Stomach (tissue), 8 donors: ENCODE measurements at regions not wholly inside any gene's neighbourhood (a gene's known extent, or its start where the extent isn't known, plus 50 kb on each side); places are given as distances from the start of the nearest gene placed in this dataset.
A peak's percentile ranks its signal among the peaks of the same experiment; 100 is the strongest.

Experiments used
- DNase-seq, 2 donors: peaks; one replicate each; pipeline versions ENCODE4 v3.0.0 to v3.0.0-alpha.2; 2013 to 2019
- H3K27ac ChIP-seq, 5 donors: fragments of 200-600 bp in 4 of 5; sonication (generic) in 4 of 5; one replicate each; pipeline ENCODE4 v1.5.1; 2013 to 2019; ENCODE audit warnings: mild to moderate bottlenecking in 1 of 5, moderate library complexity in 1 of 5
- H3K27me3 ChIP-seq, 3 donors: fragments of 200-600 bp; sonication (generic); one replicate each; pipeline ENCODE4 v1.5.1; 2017 to 2019; ENCODE audit warnings: mixed run types in 1 of 3
- H3K36me3 ChIP-seq, 4 donors: fragments of 200-600 bp; sonication (generic); 1 replicate in 3 of 4; 2 replicates in 1 of 4; pipeline ENCODE4 v1.5.1; 2016 to 2019
- H3K4me1 ChIP-seq, 4 donors: fragments of 200-600 bp; sonication (generic); one replicate each; pipeline ENCODE4 v1.5.1; 2016 to 2019
- H3K4me3 ChIP-seq, 4 donors: fragments of 200-600 bp; sonication (generic) in 3 of 4; one replicate each; pipeline ENCODE4 v1.5.1; 2016 to 2019; ENCODE audit warnings: mild to moderate bottlenecking in 1 of 4
- H3K9me3 ChIP-seq, 4 donors: fragments of 200-600 bp; sonication (generic); one replicate each; pipeline ENCODE4 v1.5.1; 2016 to 2019
- CTCF ChIP-seq, 7 experiments: fragments of 450-650 bp in 4 of 7; fragments of 200-600 bp in 3 of 7; sonication (generic) in 3 of 7; IDR thresholded peaks; one replicate each; pipeline ENCODE4 v1.5.1; 2016 to 2019; ENCODE audit warnings: antibody characterized with exemption in 7 of 7, control low read depth in 2 of 7, mild to moderate bottlenecking in 1 of 7
- EP300 ChIP-seq: sonication (generic); formaldehyde crosslinking; IDR thresholded peaks from one replicate; pipeline ENCODE4 v1.6.1; 2017; ENCODE audit warnings: antibody characterized with exemption
- POLR2A ChIP-seq, 4 donors: fragments of 450-650 bp; IDR thresholded peaks; one replicate each; pipeline ENCODE4 v1.6.1; 2016; ENCODE audit warnings: antibody characterized with exemption in 4 of 4, control low read depth in 2 of 4, mild to moderate bottlenecking in 1 of 4, moderate library complexity in 1 of 4
- POLR2AphosphoS5 ChIP-seq, 3 donors: sonication (generic); formaldehyde crosslinking; IDR thresholded peaks; one replicate each; pipeline ENCODE4 v1.6.1; 2016; ENCODE audit warnings: antibody characterized with exemption in 3 of 3
- WGBS, 5 donors: extraction: QIAGEN DNeasy Blood & Tissue Kit in 3 of 5; methylation state at CpG; one replicate each; pipeline versions ENCODE4 v1.1.5 to v1.1.7; 2013 to 2018; 5-methylcytosine and 5-hydroxymethylcytosine counted together
- intact Hi-C: fragments of 100-400 bp; cut with DNase I; formaldehyde crosslinking; loops from one replicate; pipeline ENCODE4 v1.15.1; 2023; ENCODE audit warnings: low total_unique reads
- donor health status: healthy with polysubstance abuse.
- donor health status: Bipolar disorder and iron deficiency.
- donor health status: healthy.

- intact Hi-C loops: no loop called here
- DNase-seq: no peak
- H3K9me3 ChIP-seq: peaks cover 0 to 17% (median 8%) of the 10 kb centered on the region in 4 donors
- H3K4me1 ChIP-seq: no peaks in the 10 kb centered on the region
- no peak overlapping the region for H3K27ac ChIP-seq
- WGBS, 5 donors: 85 to 93% (median 92%) methylated on average over 18 of the region's 18 CpGs
- H3K4me3 ChIP-seq: no peak overlapping the region
- no peaks in the 10 kb centered on the region for H3K36me3 ChIP-seq
- no peaks in the 10 kb centered on the region for H3K27me3 ChIP-seq
- TF ChIP-seq CTCF (IDR thresholded peaks at IDR 0.05): no peak
- TF ChIP-seq POLR2AphosphoS5 (IDR thresholded peaks at IDR 0.05): no peak
- TF ChIP-seq POLR2A (IDR thresholded peaks at IDR 0.05): no peak
- TF ChIP-seq EP300: no peak
Observed at GRCh38 chr7:156318426-156318825, 322.1 kb upstream of the RNF32 start.

- H3K4me1 ChIP-seq: peaks cover 0 to 7% (median 3%) of the 10 kb centered on the region in 4 donors
- TF ChIP-seq EP300 (no peak), CTCF (IDR thresholded peaks at IDR 0.05) (no peak), POLR2AphosphoS5 (IDR thresholded peaks at IDR 0.05) (no peak)
- intact Hi-C loops: no loop called here
- no peak overlapping the region for H3K27ac ChIP-seq
- no peaks in the 10 kb centered on the region for H3K27me3 ChIP-seq
- WGBS, 5 donors: 28 to 56% (median 46%) methylated on average over 15 of the region's 15 CpGs
- no peak overlapping the region for H3K4me3 ChIP-seq
- peaks cover 0 to 6% (median 2%) of the 10 kb centered on the region in 4 donors for H3K9me3 ChIP-seq
- no peaks in the 10 kb centered on the region for H3K36me3 ChIP-seq
- peak in 1 of 2 donors; percentile 6 for DNase-seq
Observed at GRCh38 chr7:156309016-156309620, 331.5 kb upstream of the RNF32 start.

- TF ChIP-seq CTCF (IDR thresholded peaks at IDR 0.05): no peak
- TF ChIP-seq POLR2AphosphoS5 (IDR thresholded peaks at IDR 0.05): no peak
- no peak for TF ChIP-seq EP300
- no peak for TF ChIP-seq POLR2A (IDR thresholded peaks at IDR 0.05)
- WGBS, 5 donors: 79 to 89% (median 82%) methylated on average over 9 of the region's 9 CpGs
Observed at GRCh38 chr7:156307193-156307592, 333.4 kb upstream of the RNF32 start.

GRCh38 chr7:156305351-156305750, 335.2 kb upstream of the RNF32 start:
- 77 to 86% (median 84%) methylated on average over 10 of the region's 10 CpGs for WGBS, 5 donors
- H3K9me3 ChIP-seq: peaks cover 0 to 4% (median 2%) of the 10 kb centered on the region in 4 donors
- intact Hi-C loops: no loop called here
- H3K27me3 ChIP-seq: no peaks in the 10 kb centered on the region
- peaks cover 0 to 7% (median 3%) of the 10 kb centered on the region in 4 donors for H3K4me1 ChIP-seq
- DNase-seq: no peak
- no peaks in the 10 kb centered on the region for H3K36me3 ChIP-seq
- no peak overlapping the region for H3K4me3 ChIP-seq
- no peak overlapping the region for H3K27ac ChIP-seq
- TF ChIP-seq CTCF (IDR thresholded peaks at IDR 0.05) (no peak), EP300 (no peak), POLR2AphosphoS5 (IDR thresholded peaks at IDR 0.05) (no peak), POLR2A (IDR thresholded peaks at IDR 0.05) (no peak)

More at GRCh38 chr7:156307193-156307592, 333.4 kb upstream of the RNF32 start:
- H3K36me3 ChIP-seq: no peaks in the 10 kb centered on the region
- no peak overlapping the region for H3K4me3 ChIP-seq
- H3K4me1 ChIP-seq: peaks cover 0 to 7% (median 3%) of the 10 kb centered on the region in 4 donors
- no peaks in the 10 kb centered on the region for H3K27me3 ChIP-seq
- peaks cover 0 to 6% (median 2%) of the 10 kb centered on the region in 4 donors for H3K9me3 ChIP-seq
- H3K27ac ChIP-seq: no peak overlapping the region
- DNase-seq: no peak
- intact Hi-C loops: no loop called here
